Mucosa of rectum (tissue), 2 donors: ENCODE measurements at regions not wholly inside any gene's neighbourhood (a gene's known extent, or its start where the extent isn't known, plus 50 kb on each side); places are given as distances from the start of the nearest gene placed in this dataset.

Experiments used
- H3K27ac ChIP-seq, 2 donors: one replicate each; pipeline ENCODE4 v1.7.0; 2013; ENCODE audit warnings: inconsistent platforms in 2 of 2, low read depth in 2 of 2, low read length in 2 of 2
- H3K27me3 ChIP-seq, 2 donors: one replicate each; pipeline ENCODE4 v1.7.0; 2013; ENCODE audit warnings: low read length in 2 of 2; ENCODE audit not compliant: control insufficient read depth in 2 of 2, insufficient read depth in 2 of 2
- H3K36me3 ChIP-seq, 2 donors: one replicate each; pipeline ENCODE4 v1.7.0; 2013; ENCODE audit warnings: low read length in 2 of 2; ENCODE audit not compliant: control insufficient read depth in 2 of 2, insufficient read depth in 2 of 2
- H3K4me1 ChIP-seq, 2 donors: one replicate each; pipeline ENCODE4 v1.7.0; 2013; ENCODE audit warnings: low read length in 2 of 2, mild to moderate bottlenecking in 1 of 2; ENCODE audit not compliant: control insufficient read depth in 2 of 2, insufficient read depth in 2 of 2
- H3K4me3 ChIP-seq, 2 donors: one replicate each; pipeline ENCODE4 v1.7.0; 2013; ENCODE audit warnings: low read length in 2 of 2
- H3K9ac ChIP-seq, 2 donors: one replicate each; pipeline ENCODE4 v1.7.0; 2013; ENCODE audit warnings: low read length in 2 of 2, low read depth in 1 of 2, mild to moderate bottlenecking in 1 of 2
- H3K9me3 ChIP-seq, 2 donors: one replicate each; pipeline ENCODE4 v1.7.0; 2013; ENCODE audit warnings: low read length in 2 of 2; ENCODE audit not compliant: control insufficient read depth in 2 of 2
- donor health status: healthy.
- donor health status: Normal muscosa, but diverticular disease.

- Histone ChIP-seq H3K27ac (no peak overlapping the region), H3K4me1 (peaks cover 2 to 3% of the 10 kb centered on the region in 2 donors), H3K9me3 (no peaks in the 10 kb centered on the region), H3K4me3 (no peak overlapping the region), H3K27me3 (peaks cover 15 to 18% of the 10 kb centered on the region in 2 donors), H3K9ac (no peak overlapping the region), H3K36me3 (no peaks in the 10 kb centered on the region)
Measured at GRCh38 chr18:46331316-46331715, 227.1 kb downstream of the HAUS1 start.

DNA sequence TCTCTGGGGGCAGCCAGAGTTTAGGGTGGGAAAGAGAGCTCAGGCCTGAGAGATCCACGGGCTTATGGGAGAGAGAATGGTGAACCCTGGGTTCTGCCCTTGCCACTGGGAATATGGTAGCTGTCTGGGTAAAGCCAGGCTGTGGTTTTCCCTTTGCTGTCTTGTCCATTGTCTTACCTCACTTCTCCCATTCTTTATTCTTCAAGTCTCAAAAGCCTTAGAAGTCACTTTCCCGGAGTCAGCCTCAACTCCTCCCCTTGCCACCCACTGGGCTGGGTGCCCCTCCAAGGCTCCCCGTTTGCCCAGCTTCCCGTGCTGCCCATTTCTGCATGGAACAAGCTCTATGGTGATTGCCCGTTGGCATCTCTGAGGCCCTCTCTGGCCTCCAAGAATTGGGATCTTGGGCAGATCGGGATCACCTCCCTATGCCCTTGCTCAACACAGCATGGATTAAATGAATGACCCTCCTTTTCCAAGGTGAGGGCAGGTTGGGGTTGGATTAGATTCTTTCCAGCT is 228.2 kb downstream of the HAUS1 start:
- H3K4me3 ChIP-seq: no peak overlapping the region
- H3K9me3 ChIP-seq: no peaks in the 10 kb centered on the region
- no peak overlapping the region for H3K9ac ChIP-seq
- H3K27me3 ChIP-seq: peaks cover 18 to 20% of the 10 kb centered on the region in 2 donors
- H3K27ac ChIP-seq: no peak overlapping the region
- H3K36me3 ChIP-seq: no peaks in the 10 kb centered on the region
- H3K4me1 ChIP-seq: peaks cover 2 to 3% of the 10 kb centered on the region in 2 donors

- H3K27ac ChIP-seq: no peak overlapping the region
- peaks cover 2 to 3% of the 10 kb centered on the region in 2 donors for H3K4me1 ChIP-seq
- peak overlapping the region in 1 of 2 donors; percentile 56 for H3K4me3 ChIP-seq
- peaks cover 20% of the 10 kb centered on the region in 2 donors for H3K27me3 ChIP-seq
- H3K9me3 ChIP-seq: no peaks in the 10 kb centered on the region
- H3K36me3 ChIP-seq: no peaks in the 10 kb centered on the region
- no peak overlapping the region for H3K9ac ChIP-seq
Measured at GRCh38 chr18:46332921-46333341, 228.7 kb downstream of the HAUS1 start.

- peaks cover 2 to 3% of the 10 kb centered on the region in 2 donors for H3K4me1 ChIP-seq
Measured at GRCh38 chr18:46333431-46334135, 229.4 kb downstream of the HAUS1 start.

DNA sequence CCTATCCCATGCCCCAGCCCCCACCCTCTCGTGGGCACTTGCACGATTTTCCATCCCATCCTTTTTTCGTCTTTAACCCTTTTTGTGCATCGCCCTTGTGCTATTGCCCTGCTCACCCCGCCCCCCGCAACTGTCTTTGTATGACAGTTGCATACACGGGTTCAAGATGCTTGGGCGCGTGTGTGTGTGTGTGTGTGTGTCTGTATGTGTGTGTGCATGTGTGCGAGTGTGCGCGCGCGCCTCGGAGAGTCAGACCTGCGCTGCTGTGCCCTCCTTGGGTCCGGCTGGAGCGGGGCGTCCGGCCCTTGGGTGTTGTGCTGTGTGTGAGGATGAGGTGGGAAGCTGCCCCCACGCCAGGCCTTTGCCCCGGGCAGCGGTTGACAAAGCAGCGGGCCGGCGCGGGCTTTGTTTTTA is 230.7 kb downstream of the HAUS1 start:
- Histone ChIP-seq H3K4me3 (no peak overlapping the region), H3K27me3 (peaks cover 23% of the 10 kb centered on the region in 2 donors), H3K9me3 (no peaks in the 10 kb centered on the region), H3K27ac (no peak overlapping the region), H3K36me3 (no peaks in the 10 kb centered on the region), H3K4me1 (peaks cover 2 to 3% of the 10 kb centered on the region in 2 donors), H3K9ac (no peak overlapping the region)

More at GRCh38 chr18:46333431-46334135, 229.4 kb downstream of the HAUS1 start:
- peak overlapping the region in 1 of 2 donors; percentile 56 for H3K4me3 ChIP-seq
- no peaks in the 10 kb centered on the region for H3K9me3 ChIP-seq
- no peaks in the 10 kb centered on the region for H3K36me3 ChIP-seq
- peaks cover 23% of the 10 kb centered on the region in 2 donors for H3K27me3 ChIP-seq
- no peak overlapping the region for H3K9ac ChIP-seq
- no peak overlapping the region for H3K27ac ChIP-seq

DNA sequence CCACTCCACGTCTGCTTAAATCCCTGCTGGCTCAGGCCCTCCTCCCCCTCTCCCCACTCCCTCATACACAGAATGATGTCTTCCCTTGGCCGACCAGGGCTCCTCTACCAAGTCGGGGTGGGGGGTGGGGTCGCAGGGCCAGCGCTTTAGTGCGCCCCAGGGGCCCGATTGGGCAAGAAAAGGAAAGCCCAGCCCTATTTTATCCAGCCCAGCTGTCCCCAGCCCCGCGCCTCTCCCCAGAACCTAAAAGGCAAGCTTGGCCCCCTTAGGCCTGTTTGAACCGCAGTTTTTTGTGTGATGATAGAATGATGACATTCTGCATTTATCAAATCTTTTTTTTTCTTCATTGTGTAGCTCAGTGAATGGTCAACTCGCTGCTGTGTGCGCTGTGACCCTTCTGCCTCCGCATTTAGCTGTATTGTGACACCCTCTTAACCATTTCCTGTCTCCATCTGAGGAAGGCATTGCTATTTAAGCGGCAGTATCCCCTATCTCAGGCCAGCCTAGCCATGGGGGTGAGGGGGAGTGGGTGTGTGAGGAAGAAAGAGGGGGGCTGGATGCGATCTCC is 231.4 kb downstream of the HAUS1 start:
- Histone ChIP-seq H3K4me3 (no peak overlapping the region), H3K36me3 (no peaks in the 10 kb centered on the region), H3K9me3 (no peaks in the 10 kb centered on the region), H3K4me1 (peaks cover 2 to 3% of the 10 kb centered on the region in 2 donors), H3K9ac (no peak overlapping the region), H3K27me3 (peaks cover 23% of the 10 kb centered on the region in 2 donors), H3K27ac (no peak overlapping the region)

- Histone ChIP-seq H3K4me1 (peaks cover 2 to 3% of the 10 kb centered on the region in 2 donors), H3K36me3 (no peaks in the 10 kb centered on the region), H3K9ac (no peak overlapping the region), H3K27ac (no peak overlapping the region), H3K9me3 (no peaks in the 10 kb centered on the region), H3K4me3 (no peak overlapping the region), H3K27me3 (peaks cover 23% of the 10 kb centered on the region in 2 donors)
Measured at GRCh38 chr18:46336278-46337111, 232.3 kb downstream of the HAUS1 start.

GRCh38 chr18:46337271-46337670 is 233.1 kb downstream of the HAUS1 start:
- Histone ChIP-seq H3K27ac (no peak overlapping the region), H3K27me3 (peaks cover 20 to 22% of the 10 kb centered on the region in 2 donors), H3K4me1 (peaks cover 2 to 3% of the 10 kb centered on the region in 2 donors), H3K4me3 (no peak overlapping the region), H3K9me3 (no peaks in the 10 kb centered on the region), H3K36me3 (no peaks in the 10 kb centered on the region), H3K9ac (no peak overlapping the region)

DNA sequence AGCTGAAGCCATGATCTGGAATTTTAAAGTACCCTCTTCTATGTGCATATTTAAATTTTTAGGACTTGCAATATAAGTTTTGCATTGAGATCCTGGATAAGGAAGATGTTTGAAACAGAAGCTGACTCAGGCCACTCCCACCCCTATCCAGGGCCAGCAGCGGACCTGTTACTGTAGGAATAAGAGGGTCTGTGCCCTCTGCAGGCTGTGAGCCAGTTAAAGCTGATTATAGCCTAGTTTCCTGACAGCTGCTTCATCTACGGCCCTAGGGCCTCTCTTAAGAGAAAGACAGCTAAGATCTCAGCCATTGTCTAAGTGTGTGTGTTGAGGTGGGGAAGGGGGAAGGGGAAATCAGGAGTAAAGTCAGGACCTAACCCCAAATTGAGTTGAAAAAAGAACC is 234.0 kb downstream of the HAUS1 start:
- Histone ChIP-seq H3K36me3 (no peaks in the 10 kb centered on the region), H3K4me1 (peaks cover 1 to 2% of the 10 kb centered on the region in 2 donors), H3K9me3 (no peaks in the 10 kb centered on the region), H3K27me3 (peaks cover 13 to 14% of the 10 kb centered on the region in 2 donors), H3K27ac (no peak overlapping the region), H3K4me3 (no peak overlapping the region), H3K9ac (no peak overlapping the region)
